Loucy (cell line): ENCODE measurements at regions not wholly inside any gene's neighbourhood (a gene's known extent, or its start where the extent isn't known, plus 50 kb on each side); places are given as distances from the start of the nearest gene placed in this dataset.

Experiments used
- H2AFZ ChIP-seq: fragments of 200-600 bp; sonication (generic); 2 replicates; pipeline ENCODE4 v1.6.0; 2016; ENCODE audit warnings: antibody characterized with exemption, mild to moderate bottlenecking, low read length, moderate library complexity
- H3F3A ChIP-seq: fragments of 200-600 bp; 2 replicates; pipeline ENCODE4 v1.6.0; 2016; ENCODE audit warnings: antibody characterized with exemption, low read depth, mild to moderate bottlenecking
- H3K27me3 ChIP-seq: fragments of 200-600 bp; sonication (generic); 2 replicates; pipeline ENCODE4 v1.6.1; 2014; ENCODE audit warnings: low read length, mild to moderate bottlenecking; ENCODE audit not compliant: insufficient read depth, poor library complexity, severe bottlenecking
- H3K36me3 ChIP-seq: fragments of 200-600 bp; sonication (generic); 2 replicates; pipeline ENCODE4 v1.6.1; 2016; ENCODE audit warnings: low read length; ENCODE audit not compliant: insufficient read depth
- H3K4me1 ChIP-seq: fragments of 200-600 bp; sonication (generic); 2 replicates; pipeline ENCODE4 v1.5.1; 2014; ENCODE audit warnings: low read length, mild to moderate bottlenecking; ENCODE audit not compliant: insufficient read depth, poor library complexity, severe bottlenecking
- H3K4me2 ChIP-seq: fragments of 200-600 bp; sonication (generic); 2 replicates; pipeline ENCODE4 v1.6.0; 2014; ENCODE audit warnings: antibody characterized with exemption, low read length, low read depth, mild to moderate bottlenecking; ENCODE audit not compliant: poor library complexity, severe bottlenecking
- H3K4me3 ChIP-seq: fragments of 200-600 bp; sonication (generic); 2 replicates; pipeline ENCODE4 v1.5.1; 2014; ENCODE audit warnings: low read length, mild to moderate bottlenecking, mixed read lengths; ENCODE audit not compliant: poor library complexity, severe bottlenecking
- H3K79me2 ChIP-seq: fragments of 200-600 bp; sonication (generic); 2 replicates; pipeline ENCODE4 v1.6.1; 2014; ENCODE audit warnings: low read length; ENCODE audit not compliant: insufficient read depth
- H3K9ac ChIP-seq: fragments of 200-600 bp; sonication (generic); 2 replicates; pipeline ENCODE4 v1.6.0; 2014; ENCODE audit warnings: mild to moderate bottlenecking, low read depth, low read length, moderate library complexity; ENCODE audit not compliant: poor library complexity, severe bottlenecking
- H3K9me2 ChIP-seq: fragments of 200-600 bp; sonication (generic); replicated peaks from 2 replicates; pipeline ENCODE4 v1.6.1; 2016; ENCODE audit warnings: low read depth, low read length, mixed read lengths
- H3K9me3 ChIP-seq: fragments of 200-600 bp; sonication (generic); 2 replicates; pipeline ENCODE4 v1.6.1; 2014; ENCODE audit warnings: mild to moderate bottlenecking, antibody characterized with exemption, low read length, low read depth; ENCODE audit not compliant: insufficient read depth
- H4K20me1 ChIP-seq: fragments of 200-600 bp; sonication (generic); 2 replicates; pipeline ENCODE4 v1.6.0; 2014; ENCODE audit warnings: antibody characterized with exemption, low read length, mild to moderate bottlenecking; ENCODE audit not compliant: insufficient read depth, poor library complexity, severe bottlenecking
- EZH2phosphoT487 ChIP-seq: fragments of 200-600 bp; IDR thresholded peaks from 2 replicates; pipeline ENCODE4 v1.6.1; 2018; ENCODE audit warnings: antibody characterized with exemption, mild to moderate bottlenecking, moderate library complexity, borderline replicate concordance
- TF ChIP-seq, protein P1 (sequence below): fragments of 200-600 bp; sonication (generic); conservative IDR thresholded peaks from 2 replicates; pipeline ENCODE4 v1.5.1; 2014; ENCODE audit warnings: mild to moderate bottlenecking, antibody characterized with exemption, low read length

DNA sequence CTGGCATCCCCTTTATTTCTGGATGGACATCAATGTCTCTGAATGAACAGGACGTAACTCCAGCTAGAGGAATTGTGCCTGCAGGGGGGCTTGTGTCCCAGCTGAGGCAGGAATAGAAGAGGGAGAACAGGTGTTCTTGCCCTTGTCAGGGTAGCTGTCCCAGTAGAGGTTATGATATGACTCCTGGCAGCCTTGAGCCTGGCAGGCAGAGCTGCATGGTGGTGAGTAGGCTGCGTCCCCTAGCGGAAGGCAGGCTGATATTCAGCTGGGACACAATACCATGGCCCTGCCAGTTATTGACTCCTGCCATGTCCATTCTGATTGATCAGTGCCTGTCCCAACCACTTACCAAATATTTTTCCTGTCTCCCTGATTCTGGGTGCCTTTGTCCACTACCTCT lies 197.2 kb downstream of the RAP2A start:
- TF ChIP-seq, protein P1, sequence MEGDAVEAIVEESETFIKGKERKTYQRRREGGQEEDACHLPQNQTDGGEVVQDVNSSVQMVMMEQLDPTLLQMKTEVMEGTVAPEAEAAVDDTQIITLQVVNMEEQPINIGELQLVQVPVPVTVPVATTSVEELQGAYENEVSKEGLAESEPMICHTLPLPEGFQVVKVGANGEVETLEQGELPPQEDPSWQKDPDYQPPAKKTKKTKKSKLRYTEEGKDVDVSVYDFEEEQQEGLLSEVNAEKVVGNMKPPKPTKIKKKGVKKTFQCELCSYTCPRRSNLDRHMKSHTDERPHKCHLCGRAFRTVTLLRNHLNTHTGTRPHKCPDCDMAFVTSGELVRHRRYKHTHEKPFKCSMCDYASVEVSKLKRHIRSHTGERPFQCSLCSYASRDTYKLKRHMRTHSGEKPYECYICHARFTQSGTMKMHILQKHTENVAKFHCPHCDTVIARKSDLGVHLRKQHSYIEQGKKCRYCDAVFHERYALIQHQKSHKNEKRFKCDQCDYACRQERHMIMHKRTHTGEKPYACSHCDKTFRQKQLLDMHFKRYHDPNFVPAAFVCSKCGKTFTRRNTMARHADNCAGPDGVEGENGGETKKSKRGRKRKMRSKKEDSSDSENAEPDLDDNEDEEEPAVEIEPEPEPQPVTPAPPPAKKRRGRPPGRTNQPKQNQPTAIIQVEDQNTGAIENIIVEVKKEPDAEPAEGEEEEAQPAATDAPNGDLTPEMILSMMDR: no peak
- TF ChIP-seq EZH2phosphoT487: no peak
- Histone ChIP-seq H3K4me1 (no peaks in the 10 kb centered on the region), H3K36me3 (no peaks in the 10 kb centered on the region), H3K9me3 (no peaks in the 10 kb centered on the region; the same call in 1 of the 2 replicates), H3K27me3 (no peaks in the 10 kb centered on the region), H3K9me2 (no peaks in the 10 kb centered on the region), H4K20me1 (no peaks in the 10 kb centered on the region), H3K4me3 (no peak overlapping the region), H3F3A (no peaks in the 10 kb centered on the region), H3K4me2 (no peak overlapping the region), H3K79me2 (no peaks in the 10 kb centered on the region), H2AFZ (no peak overlapping the region), H3K9ac (no peak overlapping the region)

DNA sequence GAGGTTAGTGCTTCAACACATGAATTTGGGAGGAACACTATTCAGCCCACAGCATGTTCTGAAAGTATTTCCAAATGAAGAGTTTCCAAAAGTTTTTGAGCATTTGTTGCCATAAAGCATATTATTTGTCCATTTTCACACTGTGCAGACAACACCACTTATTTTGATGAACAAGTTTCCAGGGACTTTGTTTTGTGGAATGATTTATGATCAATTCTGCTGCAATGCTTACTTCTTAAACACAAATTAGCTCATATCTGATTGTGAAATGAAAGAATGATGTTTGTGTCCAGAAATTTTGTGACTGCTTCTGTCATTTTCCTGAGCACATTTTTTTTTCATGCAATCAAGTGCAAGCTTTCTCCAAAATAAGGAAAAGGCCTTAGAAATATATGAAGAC lies 205.3 kb downstream of the RAP2A start:
- Histone ChIP-seq H3K4me2 (no peak overlapping the region), H3K79me2 (no peaks in the 10 kb centered on the region), H3K9me2 (no peaks in the 10 kb centered on the region), H3K4me1 (no peaks in the 10 kb centered on the region), H3K27me3 (no peaks in the 10 kb centered on the region), H3K9me3 (no peaks in the 10 kb centered on the region; the same call in 1 of the 2 replicates), H4K20me1 (no peaks in the 10 kb centered on the region), H3K9ac (no peak overlapping the region), H3K36me3 (no peaks in the 10 kb centered on the region), H3F3A (no peaks in the 10 kb centered on the region), H3K4me3 (no peak overlapping the region), H2AFZ (no peak overlapping the region)
- TF ChIP-seq EZH2phosphoT487: no peak
- TF ChIP-seq, protein P1: no peak

DNA sequence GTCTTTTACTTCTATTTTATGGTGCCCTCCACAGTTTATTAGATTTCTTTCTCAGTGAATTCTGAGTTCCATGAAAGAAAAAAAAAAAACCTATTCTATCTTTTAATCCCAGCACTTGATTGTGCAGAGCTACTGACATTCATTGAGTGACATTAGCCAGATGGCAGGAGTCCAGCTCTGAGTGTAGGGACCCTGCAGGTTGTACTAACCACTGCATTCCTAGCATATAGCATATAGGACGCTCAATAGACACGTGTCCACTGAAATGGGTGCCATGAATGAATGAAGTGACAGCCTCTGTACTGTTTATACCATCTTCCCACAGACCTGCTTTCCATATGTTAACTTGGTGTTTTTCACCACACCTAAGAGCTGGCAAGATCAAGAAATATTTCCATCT lies 206.3 kb downstream of the RAP2A start:
- H3K27me3 ChIP-seq: no peaks in the 10 kb centered on the region
- no peaks in the 10 kb centered on the region for H3K79me2 ChIP-seq
- H3F3A ChIP-seq: no peaks in the 10 kb centered on the region
- no peaks in the 10 kb centered on the region for H3K9me2 ChIP-seq
- H3K9me3 ChIP-seq: no peaks in the 10 kb centered on the region; the same call in 1 of the 2 replicates
- no peak overlapping the region for H3K4me3 ChIP-seq
- H3K4me1 ChIP-seq: no peaks in the 10 kb centered on the region
- H2AFZ ChIP-seq: no peak overlapping the region
- no peaks in the 10 kb centered on the region for H4K20me1 ChIP-seq
- no peaks in the 10 kb centered on the region for H3K36me3 ChIP-seq
- no peak overlapping the region for H3K9ac ChIP-seq
- H3K4me2 ChIP-seq: no peak overlapping the region
- TF ChIP-seq EZH2phosphoT487: no peak
- TF ChIP-seq, protein P1: no peak
